LNCAP (cell line): ENCODE measurements at regions not wholly inside any gene's neighbourhood (a gene's known extent, or its start where the extent isn't known, plus 50 kb on each side); places are given as distances from the start of the nearest gene placed in this dataset.

Experiments
- CTCF ChIP-seq: fragments of 450-650 bp; IDR thresholded peaks from 2 replicates; pipeline ENCODE4 v1.5.1; 2017; ENCODE audit warnings: mild to moderate bottlenecking

GRCh38 chr1:187646536-187647107 is 817.9 kb downstream of the PLA2G4A start:
- no peak for TF ChIP-seq CTCF

GRCh38 chr1:187648091-187648490 is 819.3 kb downstream of the PLA2G4A start:
- no peak for TF ChIP-seq CTCF

GRCh38 chr1:187654635-187655034 is 825.9 kb downstream of the PLA2G4A start:
- no peak for TF ChIP-seq CTCF

- TF ChIP-seq CTCF: no peak
Measured at GRCh38 chr1:187655104-187655503, 826.4 kb downstream of the PLA2G4A start.

- no peak for TF ChIP-seq CTCF
Measured at GRCh38 chr1:187665483-187665882, 836.7 kb downstream of the PLA2G4A start.

GRCh38 chr1:187680823-187681222 is 852.1 kb downstream of the PLA2G4A start:
- TF ChIP-seq CTCF: no peak

- TF ChIP-seq CTCF: no peak
Measured at GRCh38 chr1:187682112-187682511, 853.4 kb downstream of the PLA2G4A start.

- no peak for TF ChIP-seq CTCF
Measured at GRCh38 chr1:187685333-187685732, 856.6 kb downstream of the PLA2G4A start.
